ENCODE measurements at regions not wholly inside any gene's neighbourhood (a gene's known extent, or its start where the extent isn't known, plus 50 kb on each side); places are given as distances from the start of the nearest gene placed in this dataset.
"Not testable (repeated sequence)": the region's sequence is repeated elsewhere in the genome, so short reads cannot be mapped to it uniquely, and the experiment has no call there.

GRCh38 chr7:131638641-131639430 is 82.4 kb upstream of the PODXL start:
- DNase-seq (ENCODE audit: low read depth in 2 of 2) = no peak
- TF ChIP-seq CTCF (IDR thresholded peaks at IDR 0.05; ENCODE audit: low read depth, low read length) = no peak
- no peak overlapping the region for H3K4me3 ChIP-seq (replicated peaks in 1 of 2; ENCODE audit: low read depth in 2 of 2, low read length in 2 of 2)

- no peak for DNase-seq (ENCODE audit: low read depth in 2 of 2)
- TF ChIP-seq CTCF (IDR thresholded peaks at IDR 0.05; ENCODE audit: low read depth, low read length) = no peak
These were observed 81.4 kb upstream of the PODXL start for GRCh38 chr7:131637859-131638258.

GRCh38 chr7:131636092-131636491 is 79.7 kb upstream of the PODXL start:
- DNase-seq (ENCODE audit: low read depth in 2 of 2) = no peak
- no peak for TF ChIP-seq CTCF (IDR thresholded peaks at IDR 0.05; ENCODE audit: low read depth, low read length)
- H3K4me3 ChIP-seq (replicated peaks in 1 of 2; ENCODE audit: low read depth in 2 of 2, low read length in 2 of 2) = no peak overlapping the region

More at GRCh38 chr7:131637859-131638258, 81.4 kb upstream of the PODXL start:
- H3K4me3 ChIP-seq (replicated peaks in 1 of 2; ENCODE audit: low read depth in 2 of 2, low read length in 2 of 2) = no peak overlapping the region

- not testable (repeated sequence) for H3K4me3 ChIP-seq (replicated peaks in 1 of 2; ENCODE audit: low read depth in 2 of 2, low read length in 2 of 2)
- DNase-seq (ENCODE audit: low read depth in 2 of 2) = peak in 1 of 2 donors; percentile 29
These were observed 77.8 kb upstream of the PODXL start for GRCh38 chr7:131634197-131634596.

- H3K4me3 ChIP-seq (replicated peaks in 1 of 2; ENCODE audit: low read depth in 2 of 2, low read length in 2 of 2) = no peak overlapping the region
- TF ChIP-seq CTCF (IDR thresholded peaks at IDR 0.05; ENCODE audit: low read depth, low read length) = no peak
- peak; percentile 52 to 84 for DNase-seq (ENCODE audit: low read depth in 2 of 2)
These were observed 77.0 kb upstream of the PODXL start for GRCh38 chr7:131633342-131633843.

GRCh38 chr7:131630427-131630826 is 74.0 kb upstream of the PODXL start:
- H3K4me3 ChIP-seq (replicated peaks in 1 of 2; ENCODE audit: low read depth in 2 of 2, low read length in 2 of 2) = no peak overlapping the region
- no peak for DNase-seq (ENCODE audit: low read depth in 2 of 2)
- TF ChIP-seq CTCF (IDR thresholded peaks at IDR 0.05; ENCODE audit: low read depth, low read length) = no peak

GRCh38 chr7:131629217-131629882 is 72.9 kb upstream of the PODXL start:
- H3K4me3 ChIP-seq (replicated peaks in 1 of 2; ENCODE audit: low read depth in 2 of 2, low read length in 2 of 2) = no peak overlapping the region
- TF ChIP-seq CTCF (IDR thresholded peaks at IDR 0.05; ENCODE audit: low read depth, low read length) = no peak
- peak; percentile 37 to 75 for DNase-seq (ENCODE audit: low read depth in 2 of 2)

Data from cardiac fibroblast (primary cell).